ENCODE measurements at regions not wholly inside any gene's neighbourhood (a gene's known extent, or its start where the extent isn't known, plus 50 kb on each side); places are given as distances from the start of the nearest gene placed in this dataset.

DNA sequence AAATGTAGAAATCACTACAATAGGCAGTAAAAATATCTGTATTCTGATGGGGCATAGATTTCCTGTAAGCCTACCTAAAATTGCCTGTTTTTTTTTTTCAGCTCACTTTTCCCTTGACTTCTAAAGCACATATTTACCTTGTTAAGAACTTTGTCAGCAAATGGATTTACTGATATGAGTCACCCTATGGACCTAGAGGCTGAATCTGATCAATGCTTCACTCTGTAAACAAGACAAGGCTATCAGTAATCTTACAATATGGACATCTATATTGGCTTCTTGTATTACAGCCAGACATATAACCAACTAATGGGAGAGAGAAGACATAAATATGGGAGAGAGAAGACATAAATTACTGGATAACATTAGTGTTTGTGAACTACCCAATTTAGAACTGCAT, 792.7 kb upstream of the CHD1 start:
- Histone ChIP-seq H3K27me3 (ENCODE audit: control insufficient read depth, insufficient read depth, low read length) (no peaks in the 10 kb centered on the region), H3K4me3 (ENCODE audit: low read length) (no peak overlapping the region), H3K27ac (ENCODE audit: low read depth, low read length) (no peak overlapping the region), H3K36me3 (ENCODE audit: control insufficient read depth, insufficient read depth, low read length) (no peaks in the 10 kb centered on the region), H3K4me1 (ENCODE audit: control insufficient read depth, insufficient read depth, low read length) (no peaks in the 10 kb centered on the region), H3K9ac (ENCODE audit: low read length) (no peak overlapping the region)

DNA sequence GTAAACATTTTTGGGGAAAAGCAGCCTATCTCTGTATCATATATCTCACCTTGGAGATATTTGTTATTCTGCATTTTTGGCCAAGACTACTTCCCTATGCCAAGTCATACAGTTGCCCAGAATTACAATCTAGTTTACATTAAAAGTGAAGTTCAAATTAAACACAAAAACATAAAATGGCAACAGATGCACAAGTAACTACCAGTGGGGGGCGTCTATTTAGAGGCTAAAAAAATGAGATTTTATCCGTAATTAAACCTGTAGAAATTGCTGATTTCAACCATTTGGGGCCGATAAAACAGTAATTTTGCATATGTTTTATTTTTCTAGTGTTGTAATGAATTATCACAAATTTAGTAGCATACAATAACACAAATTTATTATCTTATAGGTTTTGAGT, 787.1 kb upstream of the CHD1 start:
- H3K36me3 ChIP-seq (ENCODE audit: control insufficient read depth, insufficient read depth, low read length), result no peaks in the 10 kb centered on the region
- H3K9ac ChIP-seq (ENCODE audit: low read length), result no peak overlapping the region
- H3K27ac ChIP-seq (ENCODE audit: low read depth, low read length), result no peak overlapping the region
- no peaks in the 10 kb centered on the region for H3K4me1 ChIP-seq (ENCODE audit: control insufficient read depth, insufficient read depth, low read length)
- H3K4me3 ChIP-seq (ENCODE audit: low read length), result no peak overlapping the region
- H3K27me3 ChIP-seq (ENCODE audit: control insufficient read depth, insufficient read depth, low read length), result no peaks in the 10 kb centered on the region

DNA sequence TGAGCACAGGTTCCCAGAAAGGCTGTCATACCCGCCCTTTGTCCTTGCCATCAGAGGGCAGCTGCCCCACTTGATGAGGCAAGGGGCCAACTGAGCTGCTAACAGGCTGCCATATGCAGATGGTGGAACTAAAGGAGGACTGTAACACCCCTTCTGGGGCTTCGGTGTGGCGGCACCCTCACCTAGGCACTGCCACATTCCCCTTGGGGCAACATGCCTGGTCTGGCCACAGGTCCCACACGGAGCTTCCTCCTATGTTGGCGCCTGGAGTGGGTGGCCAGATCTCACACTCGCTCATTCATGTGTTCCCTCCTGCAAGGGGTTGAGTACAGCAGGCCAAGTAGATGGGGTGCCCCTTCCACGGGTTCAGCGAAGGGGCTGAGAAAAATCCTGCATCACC, 777.4 kb upstream of the CHD1 start:
- Histone ChIP-seq H3K4me1 (ENCODE audit: control insufficient read depth, insufficient read depth, low read length) (no peaks in the 10 kb centered on the region), H3K9ac (ENCODE audit: low read length) (no peak overlapping the region), H3K4me3 (ENCODE audit: low read length) (no peak overlapping the region), H3K27me3 (ENCODE audit: control insufficient read depth, insufficient read depth, low read length) (no peaks in the 10 kb centered on the region), H3K36me3 (ENCODE audit: control insufficient read depth, insufficient read depth, low read length) (no peaks in the 10 kb centered on the region), H3K27ac (ENCODE audit: low read depth, low read length) (no peak overlapping the region)

DNA sequence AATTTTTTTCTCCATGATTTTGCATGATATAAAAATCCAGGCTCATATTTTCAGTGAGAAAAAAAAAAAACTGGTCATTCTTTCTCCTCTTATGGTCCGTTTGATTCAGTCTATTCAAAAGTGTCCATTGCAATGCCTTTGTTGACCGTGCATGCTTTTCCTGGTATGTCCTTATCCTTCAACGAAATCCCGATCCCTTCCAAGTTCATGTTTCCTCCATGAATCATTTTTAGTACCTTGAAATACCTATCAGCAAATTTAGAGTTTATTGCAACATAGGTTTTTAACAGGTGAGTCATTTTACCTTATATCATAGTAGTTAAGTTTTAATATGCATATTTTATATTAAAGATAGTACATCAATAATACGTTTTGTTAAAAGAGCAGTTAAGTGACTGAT, 773.8 kb upstream of the CHD1 start:
- Histone ChIP-seq H3K9ac (ENCODE audit: low read length) (no peak overlapping the region), H3K4me3 (ENCODE audit: low read length) (no peak overlapping the region), H3K27ac (ENCODE audit: low read depth, low read length) (no peak overlapping the region), H3K36me3 (ENCODE audit: control insufficient read depth, insufficient read depth, low read length) (no peaks in the 10 kb centered on the region), H3K27me3 (ENCODE audit: control insufficient read depth, insufficient read depth, low read length) (no peaks in the 10 kb centered on the region), H3K4me1 (ENCODE audit: control insufficient read depth, insufficient read depth, low read length) (no peaks in the 10 kb centered on the region)

DNA sequence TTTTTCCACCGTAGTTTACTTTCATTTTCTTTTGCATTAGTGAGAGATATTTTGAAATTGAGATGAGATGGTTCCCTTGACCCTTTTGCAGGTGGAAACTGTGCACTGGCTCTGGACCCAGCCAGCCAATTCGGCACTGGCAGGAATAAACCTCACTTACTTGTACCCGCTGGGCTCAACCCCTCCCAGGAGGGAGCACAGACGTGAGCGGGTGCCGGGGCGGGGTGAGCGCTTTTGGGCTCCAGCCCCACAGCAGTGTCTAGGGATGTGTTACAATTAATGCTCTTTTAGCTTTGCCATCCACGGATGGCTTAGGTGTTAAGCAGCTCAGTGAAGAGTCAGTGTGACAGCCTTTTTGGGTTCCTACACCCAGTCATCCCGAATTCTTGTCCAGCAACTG, 766.1 kb upstream of the CHD1 start:
- H3K4me1 ChIP-seq (ENCODE audit: control insufficient read depth, insufficient read depth, low read length), result no peaks in the 10 kb centered on the region
- no peak overlapping the region for H3K9ac ChIP-seq (ENCODE audit: low read length)
- no peak overlapping the region for H3K27ac ChIP-seq (ENCODE audit: low read depth, low read length)
- H3K36me3 ChIP-seq (ENCODE audit: control insufficient read depth, insufficient read depth, low read length), result no peaks in the 10 kb centered on the region
- no peak overlapping the region for H3K4me3 ChIP-seq (ENCODE audit: low read length)
- H3K27me3 ChIP-seq (ENCODE audit: control insufficient read depth, insufficient read depth, low read length), result no peaks in the 10 kb centered on the region

DNA sequence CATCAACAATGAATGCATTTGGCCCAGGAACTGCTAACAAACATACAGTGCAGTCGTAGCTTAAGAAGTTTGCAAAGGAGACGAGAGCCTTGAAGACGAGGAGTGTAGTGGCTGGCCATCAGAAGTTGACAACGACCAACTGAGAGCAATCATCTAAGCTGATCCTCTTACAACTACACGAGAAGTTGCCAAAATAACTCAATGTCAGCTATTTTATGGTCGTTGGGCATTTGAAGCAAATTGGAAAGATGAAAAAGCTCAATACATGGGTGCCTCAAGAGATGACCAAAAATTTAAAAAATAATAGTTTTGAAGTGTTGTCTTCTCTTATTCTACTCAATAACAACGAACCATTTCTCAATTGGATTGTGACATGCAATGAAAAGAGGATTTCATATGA, 757.7 kb upstream of the CHD1 start:
- Histone ChIP-seq H3K4me1 (ENCODE audit: control insufficient read depth, insufficient read depth, low read length) (no peaks in the 10 kb centered on the region), H3K27ac (ENCODE audit: low read depth, low read length) (no peak overlapping the region), H3K4me3 (ENCODE audit: low read length) (no peak overlapping the region), H3K36me3 (ENCODE audit: control insufficient read depth, insufficient read depth, low read length) (no peaks in the 10 kb centered on the region), H3K27me3 (ENCODE audit: control insufficient read depth, insufficient read depth, low read length) (no peaks in the 10 kb centered on the region), H3K9ac (ENCODE audit: low read length) (no peak overlapping the region)

DNA sequence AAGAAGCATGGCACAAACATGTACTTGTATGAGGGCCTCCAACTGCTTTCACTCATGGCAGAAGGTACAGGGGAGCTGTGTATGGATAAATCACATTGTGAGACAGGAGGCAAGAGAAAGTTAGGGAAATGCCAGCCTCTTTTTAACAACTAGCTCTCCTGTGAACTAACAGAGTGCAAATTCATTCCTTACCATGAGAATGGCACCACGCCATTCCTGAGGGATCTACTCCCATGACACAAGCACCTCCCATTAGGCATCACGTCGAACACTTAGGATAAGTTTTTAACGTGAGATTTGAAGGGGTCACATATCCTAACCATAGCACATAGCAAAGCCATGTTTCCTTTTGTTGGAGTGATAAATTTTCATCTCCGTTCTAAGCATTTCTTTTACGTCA, 747.2 kb upstream of the CHD1 start:
- H3K9ac ChIP-seq (ENCODE audit: low read length), result no peak overlapping the region
- H3K27ac ChIP-seq (ENCODE audit: low read depth, low read length), result no peak overlapping the region
- no peaks in the 10 kb centered on the region for H3K4me1 ChIP-seq (ENCODE audit: control insufficient read depth, insufficient read depth, low read length)
- H3K4me3 ChIP-seq (ENCODE audit: low read length), result no peak overlapping the region
- no peaks in the 10 kb centered on the region for H3K27me3 ChIP-seq (ENCODE audit: control insufficient read depth, insufficient read depth, low read length)
- H3K36me3 ChIP-seq (ENCODE audit: control insufficient read depth, insufficient read depth, low read length), result no peaks in the 10 kb centered on the region

DNA sequence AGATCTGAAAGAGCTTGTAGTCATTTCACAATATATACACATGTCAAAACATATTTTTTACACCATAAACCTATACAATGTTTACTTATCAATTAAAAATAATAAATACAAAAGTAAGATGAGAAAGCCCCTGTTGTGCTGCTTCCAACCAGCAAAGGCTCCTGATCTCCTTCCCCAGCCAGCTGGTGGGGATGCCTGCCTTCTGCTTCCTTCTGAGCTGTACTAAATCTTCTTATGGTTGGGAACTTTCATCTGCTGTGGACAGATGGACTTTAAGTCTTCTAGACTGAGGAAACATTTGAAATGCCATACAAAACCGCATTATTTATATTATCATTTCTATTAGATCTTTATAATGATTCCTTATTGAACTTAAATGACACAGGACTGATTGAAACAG, 745.3 kb upstream of the CHD1 start:
- Histone ChIP-seq H3K4me3 (ENCODE audit: low read length) (no peak overlapping the region), H3K4me1 (ENCODE audit: control insufficient read depth, insufficient read depth, low read length) (no peaks in the 10 kb centered on the region), H3K36me3 (ENCODE audit: control insufficient read depth, insufficient read depth, low read length) (no peaks in the 10 kb centered on the region), H3K27me3 (ENCODE audit: control insufficient read depth, insufficient read depth, low read length) (no peaks in the 10 kb centered on the region), H3K9ac (ENCODE audit: low read length) (no peak overlapping the region), H3K27ac (ENCODE audit: low read depth, low read length) (no peak overlapping the region)

DNA sequence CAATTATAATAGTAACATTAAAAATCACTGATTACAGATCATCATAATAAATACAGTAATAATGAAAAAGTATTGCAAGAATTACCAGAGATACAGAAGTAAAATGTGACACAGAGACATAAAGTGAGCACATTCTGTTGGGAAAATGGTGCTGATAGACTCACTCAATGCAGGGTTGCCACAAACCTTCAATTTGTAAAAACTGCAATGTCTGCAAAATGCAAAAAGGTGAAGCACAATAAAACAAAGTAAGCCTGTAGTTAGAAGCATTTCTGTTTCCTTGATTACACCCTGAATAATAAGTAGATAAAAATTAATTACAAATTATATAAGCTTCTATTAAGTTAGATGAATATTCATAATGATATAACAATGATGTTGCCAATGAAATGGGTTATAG, 736.2 kb upstream of the CHD1 start:
- no peak overlapping the region for H3K27ac ChIP-seq (ENCODE audit: low read depth, low read length)
- no peak overlapping the region for H3K4me3 ChIP-seq (ENCODE audit: low read length)
- H3K27me3 ChIP-seq (ENCODE audit: control insufficient read depth, insufficient read depth, low read length), result no peaks in the 10 kb centered on the region
- H3K9ac ChIP-seq (ENCODE audit: low read length), result no peak overlapping the region
- no peaks in the 10 kb centered on the region for H3K36me3 ChIP-seq (ENCODE audit: control insufficient read depth, insufficient read depth, low read length)
- no peaks in the 10 kb centered on the region for H3K4me1 ChIP-seq (ENCODE audit: control insufficient read depth, insufficient read depth, low read length)

DNA sequence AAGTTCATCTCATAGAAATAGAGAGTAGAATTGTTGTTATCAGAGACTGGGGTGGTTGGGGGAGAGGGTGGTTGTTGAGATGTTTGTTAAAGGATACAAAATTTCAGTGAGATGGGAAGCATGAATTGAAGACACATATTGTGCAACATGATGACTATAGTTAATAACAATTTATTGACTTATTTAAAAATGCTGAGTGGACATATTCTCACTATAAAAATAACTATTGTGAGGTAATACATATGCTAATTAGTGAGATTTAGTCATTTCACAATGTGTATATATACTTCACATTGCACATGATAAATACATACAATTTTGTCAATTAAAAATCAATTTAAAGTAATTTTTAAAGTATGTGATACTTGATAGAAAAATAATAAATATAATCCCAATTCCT, 722.5 kb upstream of the CHD1 start:
- H3K9ac ChIP-seq (ENCODE audit: low read length), result no peak overlapping the region
- no peak overlapping the region for H3K4me3 ChIP-seq (ENCODE audit: low read length)
- no peaks in the 10 kb centered on the region for H3K4me1 ChIP-seq (ENCODE audit: control insufficient read depth, insufficient read depth, low read length)
- no peaks in the 10 kb centered on the region for H3K27me3 ChIP-seq (ENCODE audit: control insufficient read depth, insufficient read depth, low read length)
- H3K27ac ChIP-seq (ENCODE audit: low read depth, low read length), result no peak overlapping the region
- no peaks in the 10 kb centered on the region for H3K36me3 ChIP-seq (ENCODE audit: control insufficient read depth, insufficient read depth, low read length)

DNA sequence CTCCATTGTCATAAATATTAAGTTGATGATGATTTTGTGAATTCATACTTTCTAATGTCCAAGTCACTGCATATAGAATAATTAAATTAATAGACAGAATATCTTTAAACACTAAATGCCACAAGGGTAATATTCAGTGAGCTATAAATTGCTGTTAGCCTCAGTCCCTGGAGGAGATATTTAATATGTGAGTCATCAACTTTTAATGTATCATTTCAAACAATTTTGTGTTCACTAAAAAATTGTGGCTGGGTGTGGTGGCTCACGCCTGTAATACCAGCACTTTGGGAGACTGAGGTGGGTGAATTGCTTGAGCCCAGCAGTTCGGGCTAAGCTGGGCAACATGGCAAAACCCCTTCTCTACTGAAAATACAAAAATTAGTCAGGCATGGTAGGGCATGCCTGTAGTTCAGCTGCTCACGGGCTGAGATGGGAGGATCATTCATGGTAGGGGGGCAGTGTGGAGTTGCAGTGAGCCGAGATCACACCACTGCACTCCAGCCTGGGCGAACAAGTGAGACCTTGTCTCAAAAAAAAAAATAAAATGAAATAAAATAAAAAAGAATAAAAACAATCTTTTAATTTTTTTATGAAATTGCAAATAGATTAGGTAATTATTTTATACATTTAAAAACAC, 717.3 kb upstream of the CHD1 start:
- Histone ChIP-seq H3K4me3 (ENCODE audit: low read length) (no peak overlapping the region), H3K9ac (ENCODE audit: low read length) (no peak overlapping the region), H3K4me1 (ENCODE audit: control insufficient read depth, insufficient read depth, low read length) (no peaks in the 10 kb centered on the region), H3K27me3 (ENCODE audit: control insufficient read depth, insufficient read depth, low read length) (no peaks in the 10 kb centered on the region), H3K36me3 (ENCODE audit: control insufficient read depth, insufficient read depth, low read length) (no peaks in the 10 kb centered on the region), H3K27ac (ENCODE audit: low read depth, low read length) (no peak overlapping the region)

DNA sequence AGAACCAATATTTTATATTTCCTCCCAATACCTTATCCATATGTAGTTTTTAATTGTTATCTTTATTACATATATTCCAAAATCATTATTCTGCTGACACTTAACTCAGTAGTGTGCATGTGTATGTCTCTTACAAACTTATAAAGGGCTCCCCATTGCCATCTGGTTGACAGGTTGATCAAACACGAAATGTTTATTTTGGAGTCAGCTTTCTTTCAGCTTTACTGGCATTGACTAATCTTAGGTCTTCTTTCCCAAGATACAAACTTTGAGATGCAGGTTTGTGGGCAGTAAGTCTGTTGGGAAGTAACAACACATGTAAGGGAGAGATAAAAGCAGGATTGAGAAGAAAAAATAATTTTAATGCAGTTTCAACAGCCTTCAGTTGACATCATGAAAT, 716.0 kb upstream of the CHD1 start:
- Histone ChIP-seq H3K36me3 (ENCODE audit: control insufficient read depth, insufficient read depth, low read length) (no peaks in the 10 kb centered on the region), H3K27ac (ENCODE audit: low read depth, low read length) (no peak overlapping the region), H3K9ac (ENCODE audit: low read length) (no peak overlapping the region), H3K4me1 (ENCODE audit: control insufficient read depth, insufficient read depth, low read length) (no peaks in the 10 kb centered on the region), H3K4me3 (ENCODE audit: low read length) (no peak overlapping the region), H3K27me3 (ENCODE audit: control insufficient read depth, insufficient read depth, low read length) (no peaks in the 10 kb centered on the region)

DNA sequence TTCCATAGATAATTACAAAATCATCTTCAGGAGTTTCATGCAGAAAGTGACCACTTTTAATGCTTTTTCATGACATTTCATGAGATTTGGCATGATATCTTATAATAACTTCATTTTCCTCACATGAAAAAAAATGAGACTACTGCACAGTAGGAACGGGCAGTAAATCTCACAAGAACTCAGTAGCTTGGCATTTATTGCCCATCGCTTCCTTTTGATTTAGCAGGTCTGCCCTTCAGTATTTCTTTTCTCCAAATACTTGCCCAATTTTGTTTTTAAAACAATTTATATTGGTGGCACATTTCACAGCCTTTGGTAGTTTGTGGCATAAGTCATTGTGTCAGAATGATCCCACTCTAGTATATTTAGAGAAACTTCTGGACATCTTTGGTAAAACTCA, 711.8 kb upstream of the CHD1 start:
- Histone ChIP-seq H3K36me3 (ENCODE audit: control insufficient read depth, insufficient read depth, low read length) (no peaks in the 10 kb centered on the region), H3K27me3 (ENCODE audit: control insufficient read depth, insufficient read depth, low read length) (no peaks in the 10 kb centered on the region), H3K27ac (ENCODE audit: low read depth, low read length) (no peak overlapping the region), H3K4me1 (ENCODE audit: control insufficient read depth, insufficient read depth, low read length) (no peaks in the 10 kb centered on the region), H3K9ac (ENCODE audit: low read length) (no peak overlapping the region), H3K4me3 (ENCODE audit: low read length) (no peak overlapping the region)
